H1 (cell line): ENCODE measurements at regions not wholly inside any gene's neighbourhood (a gene's known extent, or its start where the extent isn't known, plus 50 kb on each side); places are given as distances from the start of the nearest gene placed in this dataset.

Experiments
- CTCF ChIA-PET: fragments of 300-600 bp; sonication (Branson Sonifier 250); formaldehyde crosslinking; loops from one replicate; lab custom pipeline; 2021; ENCODE audit not compliant: partially characterized antibody; lab: Charles Lee
- POLR2A ChIA-PET: fragments of 300-600 bp; sonication (Branson Sonifier 250); formaldehyde crosslinking; loops from one replicate; lab custom pipeline; 2021; ENCODE audit warnings: inconsistent platforms; ENCODE audit not compliant: partially characterized antibody; lab: Charles Lee
- DNase-seq, 2 experiments: peaks; one replicate each; pipeline versions ENCODE4 v3.0.0 to v3.0.0-alpha.2; 2010 to 2022; ENCODE audit warnings: low spot score in 2 of 2, low read depth in 1 of 2, mixed read lengths in 1 of 2
- FAIRE-seq: peaks from 2 replicates; lab custom pipeline; 2011; peaks lifted over from hg19 to GRCh38; lab: Jason Lieb, UNC
- H2AFZ ChIP-seq: 2 replicates; pipeline ENCODE4 v1.8.1; 2012; ENCODE audit warnings: low read length, inconsistent platforms
- H2AK5ac ChIP-seq: 2 replicates; pipeline ENCODE4 v1.6.1; 2013; ENCODE audit warnings: low read depth, low read length
- H2BK120ac ChIP-seq: replicated peaks from 2 replicates; pipeline ENCODE3; 2013; ENCODE audit warnings: low read depth, low read length, inconsistent platforms
- H2BK12ac ChIP-seq: 2 replicates; pipeline ENCODE4 v1.6.1; 2013; ENCODE audit warnings: low read depth, low read length
- H2BK15ac ChIP-seq: 2 replicates; pipeline ENCODE4 v1.6.1; 2013; ENCODE audit warnings: low read length
- H2BK20ac ChIP-seq: 2 replicates; pipeline ENCODE4 v1.6.1; 2013; ENCODE audit warnings: low read length
- H2BK5ac ChIP-seq: 2 replicates; pipeline ENCODE4 v1.6.1; 2013; ENCODE audit warnings: low read depth, low read length
- H3K14ac ChIP-seq: 2 replicates; pipeline ENCODE4 v1.6.1; 2013; ENCODE audit warnings: inconsistent platforms; ENCODE audit not compliant: insufficient read length
- H3K18ac ChIP-seq: 2 replicates; pipeline ENCODE4 v1.6.1; 2013; ENCODE audit warnings: low read length; ENCODE audit errors: extremely low read depth
- H3K23ac ChIP-seq: 2 replicates; pipeline ENCODE4 v1.6.1; 2013; ENCODE audit warnings: inconsistent platforms; ENCODE audit not compliant: insufficient read length
- H3K23me2 ChIP-seq: 2 replicates; pipeline ENCODE4 v1.6.1; 2013; ENCODE audit warnings: low read depth, low read length
- H3K27ac ChIP-seq: 2 replicates; pipeline ENCODE4 v1.6.1; 2011; ENCODE audit warnings: low read depth, low read length, inconsistent platforms
- H3K27me3 ChIP-seq, 4 experiments: replicated peaks in 1 of 4; 1 replicate in 1 of 4; 2 replicates in 3 of 4; pipeline versions ENCODE4 v1.6.1 to v1.8.1; 2011 to 2013; ENCODE audit warnings: low read length in 3 of 4, mild to moderate bottlenecking in 3 of 4, inconsistent platforms in 2 of 4, mixed read lengths in 2 of 4, moderate library complexity in 1 of 4; ENCODE audit not compliant: control insufficient read depth in 3 of 4, insufficient read depth in 3 of 4; ENCODE audit errors: extremely low read depth in 1 of 4
- H3K36me3 ChIP-seq, 4 experiments: 2 replicates each; pipeline versions ENCODE4 v1.6.1 to v1.8.1; 2011 to 2013; ENCODE audit warnings: mild to moderate bottlenecking in 4 of 4, low read length in 3 of 4, moderate library complexity in 2 of 4, control low read depth in 1 of 4, inconsistent platforms in 1 of 4; ENCODE audit not compliant: insufficient read depth in 4 of 4, control insufficient read depth in 2 of 4
- H3K4ac ChIP-seq: replicated peaks from 2 replicates; pipeline ENCODE3; 2013; ENCODE audit warnings: low read length, low read depth, mixed read lengths, inconsistent platforms; ENCODE audit not compliant: insufficient read length
- H3K4me1 ChIP-seq, 4 experiments: replicated peaks in 1 of 4; 1 replicate in 1 of 4; 2 replicates in 3 of 4; pipeline versions ENCODE4 v1.6.1 to v1.8.1; 2011 to 2013; ENCODE audit warnings: low read length in 3 of 4, inconsistent platforms in 2 of 4, mixed read lengths in 1 of 4; ENCODE audit not compliant: insufficient read depth in 4 of 4, control insufficient read depth in 3 of 4
- H3K4me2 ChIP-seq, 2 experiments: 2 replicates each; pipeline versions ENCODE4 v1.6.1 to v1.8.1; 2011 to 2013; ENCODE audit warnings: low read depth in 2 of 2, low read length in 2 of 2, control low read depth in 1 of 2, inconsistent platforms in 1 of 2, mild to moderate bottlenecking in 1 of 2; ENCODE audit not compliant: insufficient read depth in 1 of 2
- H3K4me3 ChIP-seq, 4 experiments: fragments of 200-600, 300-600 bp in 1 of 4; sonication (generic), shearing (Covaris generic), sonication (Bioruptor Twin) in 1 of 4; 2 replicates each; pipeline versions ENCODE4 v1.5.1 to v1.8.1; 2011 to 2016; ENCODE audit warnings: low read length in 4 of 4, low read depth in 3 of 4, control low read depth in 2 of 4, inconsistent platforms in 2 of 4, mild to moderate bottlenecking in 2 of 4, mixed read lengths in 1 of 4, moderate library complexity in 1 of 4; ENCODE audit not compliant: insufficient read depth in 2 of 4; ENCODE audit errors: extremely low read depth in 1 of 4
- H3K56ac ChIP-seq: replicated peaks from 2 replicates; pipeline ENCODE3; 2013; ENCODE audit warnings: low read depth, mild to moderate bottlenecking, mixed read lengths, low read length, inconsistent platforms; ENCODE audit not compliant: insufficient read length
- H3K79me1 ChIP-seq: 2 replicates; pipeline ENCODE4 v1.6.1; 2013; ENCODE audit warnings: low read depth, low read length, control low read depth
- H3K79me2 ChIP-seq, 2 experiments: 2 replicates each; pipeline versions ENCODE4 v1.6.1 to v1.8.1; 2012 to 2013; ENCODE audit warnings: low read length in 2 of 2, mild to moderate bottlenecking in 2 of 2, inconsistent platforms in 1 of 2; ENCODE audit not compliant: insufficient read depth in 2 of 2, control insufficient read depth in 1 of 2
- H3K9ac ChIP-seq, 4 experiments: replicated peaks in 1 of 4; 1 replicate in 1 of 4; 2 replicates in 3 of 4; pipeline versions ENCODE4 v1.6.1 to v1.8.1; 2011 to 2013; ENCODE audit warnings: low read depth in 3 of 4, low read length in 3 of 4, control low read depth in 2 of 4, mild to moderate bottlenecking in 2 of 4, moderate library complexity in 2 of 4, inconsistent platforms in 1 of 4; ENCODE audit errors: extremely low read depth in 1 of 4
- H3K9me3 ChIP-seq, 2 experiments: 2 replicates each; pipeline versions ENCODE4 v1.6.1 to v1.8.1; 2012 to 2013; ENCODE audit warnings: mild to moderate bottlenecking in 2 of 2, moderate library complexity in 2 of 2, control low read depth in 1 of 2, inconsistent platforms in 1 of 2, low read depth in 1 of 2, low read length in 1 of 2, mixed read lengths in 1 of 2; ENCODE audit not compliant: insufficient read depth in 2 of 2
- H4K20me1 ChIP-seq, 2 experiments: replicated peaks in 1 of 2; 2 replicates each; pipeline versions ENCODE3 to v1.8.1; 2011 to 2013; ENCODE audit warnings: inconsistent platforms in 2 of 2, low read length in 2 of 2, mild to moderate bottlenecking in 1 of 2; ENCODE audit not compliant: insufficient read depth in 2 of 2, control insufficient read depth in 1 of 2
- H4K5ac ChIP-seq: 2 replicates; pipeline ENCODE4 v1.6.1; 2013; ENCODE audit warnings: low read length, low read depth, mixed read lengths, inconsistent platforms; ENCODE audit not compliant: insufficient read length
- H4K8ac ChIP-seq: 2 replicates; pipeline ENCODE4 v1.8.0; 2013; ENCODE audit warnings: mild to moderate bottlenecking, moderate library complexity, low read length, inconsistent platforms; ENCODE audit not compliant: insufficient read depth; ENCODE audit errors: extremely low read depth
- H4K91ac ChIP-seq: replicated peaks from 2 replicates; pipeline ENCODE3; 2013; ENCODE audit warnings: low read length, mixed read lengths, inconsistent platforms; ENCODE audit not compliant: insufficient read length
- BACH1 ChIP-seq: IDR thresholded peaks from 2 replicates; pipeline ENCODE4 v1.6.1; 2012; ENCODE audit warnings: low read length, improper control_type of control experiment
- FOSL1 ChIP-seq: IDR thresholded peaks from 2 replicates; pipeline ENCODE4 v1.6.1; 2011; ENCODE audit warnings: mild to moderate bottlenecking, low read depth, low read length, moderate library complexity; ENCODE audit not compliant: insufficient read depth
- KDM1A ChIP-seq: fragments of 200-600, 300-600 bp; sonication (generic); IDR thresholded peaks from 2 replicates; pipeline ENCODE4 v1.7.1; 2016; ENCODE audit warnings: mild to moderate bottlenecking, low read length, borderline replicate concordance
- MAFK ChIP-seq: IDR thresholded peaks from 2 replicates; pipeline ENCODE4 v1.6.1; 2012; ENCODE audit warnings: low read depth, mild to moderate bottlenecking, improper control_type of control experiment, low read length
- POLR2AphosphoS5 ChIP-seq: IDR thresholded peaks from 2 replicates; pipeline ENCODE4 v1.6.1; 2011; ENCODE audit warnings: low read depth, low read length
- SP2 ChIP-seq: IDR thresholded peaks from 2 replicates; pipeline ENCODE4 v1.6.1; 2012; ENCODE audit warnings: mild to moderate bottlenecking, low read length, inconsistent platforms
- TBP ChIP-seq: IDR thresholded peaks from 2 replicates; pipeline ENCODE4 v1.6.1; 2011; ENCODE audit warnings: low read depth, low read length, improper control_type of control experiment
- YY1 ChIP-seq: IDR thresholded peaks from 2 replicates; pipeline ENCODE4 v1.6.1; 2011; ENCODE audit warnings: low read depth, mild to moderate bottlenecking, low read length
- TF ChIP-seq, protein P1 (sequence below): IDR thresholded peaks from 2 replicates; pipeline ENCODE4 v1.6.1; 2012; ENCODE audit warnings: inconsistent platforms

- FAIRE-seq (no peak), DNase-seq (no peak)
- Histone ChIP-seq H3K9me3 (no peaks in the 10 kb centered on the region), H3K23me2 (no peaks in the 10 kb centered on the region), H2BK5ac (no peak overlapping the region), H4K5ac (no peak overlapping the region), H3K79me1 (no peaks in the 10 kb centered on the region), H3K4ac (no peak overlapping the region), H3K9ac (no peak overlapping the region), H2BK15ac (no peak overlapping the region), H3K4me3 (no peak overlapping the region), H3K14ac (no peak overlapping the region), H2BK120ac (no peak overlapping the region), H2BK20ac (no peak overlapping the region), H2AFZ (no peak overlapping the region), H2BK12ac (no peak overlapping the region), H3K27me3 (no peaks in the 10 kb centered on the region), H3K4me1 (no peaks in the 10 kb centered on the region), H3K18ac (no peak overlapping the region), H3K4me2 (no peak overlapping the region), H3K56ac (no peak overlapping the region), H3K36me3 (no peaks in the 10 kb centered on the region), H4K91ac (no peak overlapping the region), H2AK5ac (no peak overlapping the region), H3K79me2 (no peaks in the 10 kb centered on the region), H3K23ac (no peak overlapping the region), H3K27ac (no peak overlapping the region), H4K20me1 (no peaks in the 10 kb centered on the region), H4K8ac (no peak overlapping the region)
- CTCF ChIA-PET: no interaction called here
- no peak for TF ChIP-seq TBP
- no peak for TF ChIP-seq BACH1
- no peak for TF ChIP-seq MAFK
- TF ChIP-seq FOSL1: no peak
- TF ChIP-seq KDM1A: no peak
- TF ChIP-seq SP2: no peak
- TF ChIP-seq, protein P1, sequence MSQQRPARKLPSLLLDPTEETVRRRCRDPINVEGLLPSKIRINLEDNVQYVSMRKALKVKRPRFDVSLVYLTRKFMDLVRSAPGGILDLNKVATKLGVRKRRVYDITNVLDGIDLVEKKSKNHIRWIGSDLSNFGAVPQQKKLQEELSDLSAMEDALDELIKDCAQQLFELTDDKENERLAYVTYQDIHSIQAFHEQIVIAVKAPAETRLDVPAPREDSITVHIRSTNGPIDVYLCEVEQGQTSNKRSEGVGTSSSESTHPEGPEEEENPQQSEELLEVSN: no peak
- TF ChIP-seq POLR2AphosphoS5: no peak
- TF ChIP-seq YY1: no peak
- POLR2A ChIA-PET: no interaction called here
Observed at GRCh38 chr4:27964095-27964494, 1103.5 kb downstream of the STIM2 start.
